SK-N-SH treated with all-trans-retinoic acid at 6 μM for 48 hours (cell line): ENCODE measurements at regions not wholly inside any gene's neighbourhood (a gene's known extent, or its start where the extent isn't known, plus 50 kb on each side); places are given as distances from the start of the nearest gene placed in this dataset.

Experiments
- ARNTL ChIP-seq: fragments of 450-650 bp; formaldehyde crosslinking; IDR thresholded peaks from 2 replicates; pipeline ENCODE4 v1.5.0; 2020; ENCODE audit warnings: low read depth, mild to moderate bottlenecking, moderate library complexity, borderline replicate concordance
- CSDC2 ChIP-seq: fragments of 250-450 bp; sonication (Bioruptor Pico); IDR thresholded peaks from 2 replicates; pipeline ENCODE4 v1.5.0; 2020; ENCODE audit warnings: mild to moderate bottlenecking, moderate library complexity
- GLIS3 ChIP-seq: fragments of 250-450 bp; sonication (Bioruptor Pico); IDR thresholded peaks from 2 replicates; pipeline ENCODE4 v1.5.0; 2020; ENCODE audit warnings: mild to moderate bottlenecking, moderate library complexity
- ISL1 ChIP-seq: fragments of 250-450 bp; sonication (Bioruptor Pico); IDR thresholded peaks from 2 replicates; pipeline ENCODE4 v2.1.2; 2022; ENCODE audit warnings: mild to moderate bottlenecking, moderate library complexity
- RARB ChIP-seq: fragments of 250-450 bp; sonication (Bioruptor Pico); IDR thresholded peaks from 2 replicates; pipeline ENCODE4 v1.8.0; 2021; ENCODE audit warnings: mild to moderate bottlenecking, moderate library complexity
- SNAI2 ChIP-seq: fragments of 250-450 bp; sonication (Bioruptor Pico); IDR thresholded peaks from 2 replicates; pipeline ENCODE4 v1.5.0; 2020; ENCODE audit warnings: mild to moderate bottlenecking, moderate library complexity
- TCF4 ChIP-seq: fragments of 250-450 bp; sonication (Bioruptor Pico); IDR thresholded peaks from 2 replicates; pipeline ENCODE4 v1.8.0; 2021; ENCODE audit warnings: mild to moderate bottlenecking, moderate library complexity, borderline replicate concordance
- ZC3H10 ChIP-seq: fragments of 250-450 bp; sonication (Bioruptor Pico); IDR thresholded peaks from 2 replicates; pipeline ENCODE4 v1.5.1; 2021; ENCODE audit warnings: mild to moderate bottlenecking, moderate library complexity
- ZFP3 ChIP-seq: fragments of 250-450 bp; sonication (Bioruptor Pico); IDR thresholded peaks from 2 replicates; pipeline ENCODE4 v1.5.0; 2020; ENCODE audit warnings: mild to moderate bottlenecking, moderate library complexity
- ZNF565 ChIP-seq: fragments of 450-650 bp; formaldehyde crosslinking; conservative IDR thresholded peaks from 2 replicates; pipeline ENCODE4 v1.5.0; 2020; ENCODE audit warnings: low read depth, mild to moderate bottlenecking, moderate library complexity
- ZNF70 ChIP-seq: fragments of 450-650 bp; formaldehyde crosslinking; IDR thresholded peaks from 2 replicates; pipeline ENCODE4 v1.5.0; 2020; ENCODE audit warnings: mild to moderate bottlenecking, moderate library complexity
- TF ChIP-seq, protein P1 (sequence below): fragments of 250-450 bp; sonication (Bioruptor Pico); IDR thresholded peaks from 2 replicates; pipeline ENCODE4 v1.5.1; 2021; ENCODE audit warnings: mild to moderate bottlenecking, moderate library complexity
- TF ChIP-seq, protein P2 (sequence below): fragments of 250-450 bp; sonication (Bioruptor Pico); IDR thresholded peaks from 2 replicates; pipeline ENCODE4 v1.8.0; 2020; ENCODE audit warnings: mild to moderate bottlenecking, moderate library complexity, borderline replicate concordance

DNA sequence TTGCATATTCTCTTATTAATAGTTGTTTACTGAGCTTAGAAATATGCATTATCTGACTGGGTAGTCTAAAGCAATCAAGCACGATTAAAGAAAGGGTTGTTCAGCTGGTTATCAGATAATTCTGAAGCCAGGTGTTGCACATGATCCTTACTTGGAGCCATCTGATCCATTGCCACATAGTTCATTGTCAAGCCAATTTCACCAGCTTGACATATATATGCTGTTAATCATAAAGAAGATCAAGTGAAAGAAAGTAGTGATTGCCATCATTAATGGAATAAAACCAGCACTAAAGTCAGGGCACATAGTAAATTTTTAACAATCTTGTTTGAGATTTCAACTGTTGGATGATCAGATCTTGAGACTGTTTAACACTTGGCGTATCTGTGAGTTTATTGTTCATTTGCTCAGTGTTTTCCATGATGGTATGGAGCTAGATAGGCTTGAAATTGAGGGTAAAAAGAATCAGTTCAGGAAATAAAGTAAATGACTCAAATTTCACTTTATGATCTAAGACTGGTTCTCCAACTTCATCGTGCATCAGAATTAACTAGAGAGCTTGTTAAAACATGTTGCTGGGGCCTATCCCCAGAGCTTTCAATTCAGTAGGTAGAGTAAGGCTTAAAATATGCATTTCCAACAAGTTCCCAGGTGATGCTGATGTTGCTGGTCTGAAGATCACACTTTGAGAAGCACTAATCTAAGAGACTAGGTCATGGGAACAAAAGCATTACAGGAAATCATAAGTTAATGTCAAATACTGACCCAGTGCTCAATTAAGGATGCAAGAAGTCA, 539.6 kb downstream of the SATB2 start:
- TF ChIP-seq ZC3H10 (CRISPR knock-in tag) (no peak), SNAI2 (CRISPR knock-in tag) (no peak), ARNTL (CRISPR knock-in tag) (no peak), ZFP3 (CRISPR knock-in tag) (no peak), ZNF565 (CRISPR knock-in tag) (no peak), ZNF70 (CRISPR knock-in tag) (no peak), CSDC2 (CRISPR knock-in tag) (no peak), TCF4 (CRISPR knock-in tag) (no peak), ISL1 (CRISPR knock-in tag) (no peak), GLIS3 (no peak), RARB (CRISPR knock-in tag) (no peak)
- TF ChIP-seq, protein P1, sequence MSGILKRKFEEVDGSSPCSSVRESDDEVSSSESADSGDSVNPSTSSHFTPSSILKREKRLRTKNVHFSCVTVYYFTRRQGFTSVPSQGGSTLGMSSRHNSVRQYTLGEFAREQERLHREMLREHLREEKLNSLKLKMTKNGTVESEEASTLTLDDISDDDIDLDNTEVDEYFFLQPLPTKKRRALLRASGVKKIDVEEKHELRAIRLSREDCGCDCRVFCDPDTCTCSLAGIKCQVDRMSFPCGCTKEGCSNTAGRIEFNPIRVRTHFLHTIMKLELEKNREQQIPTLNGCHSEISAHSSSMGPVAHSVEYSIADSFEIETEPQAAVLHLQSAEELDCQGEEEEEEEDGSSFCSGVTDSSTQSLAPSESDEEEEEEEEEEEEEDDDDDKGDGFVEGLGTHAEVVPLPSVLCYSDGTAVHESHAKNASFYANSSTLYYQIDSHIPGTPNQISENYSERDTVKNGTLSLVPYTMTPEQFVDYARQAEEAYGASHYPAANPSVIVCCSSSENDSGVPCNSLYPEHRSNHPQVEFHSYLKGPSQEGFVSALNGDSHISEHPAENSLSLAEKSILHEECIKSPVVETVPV = no peak
- TF ChIP-seq, protein P2, sequence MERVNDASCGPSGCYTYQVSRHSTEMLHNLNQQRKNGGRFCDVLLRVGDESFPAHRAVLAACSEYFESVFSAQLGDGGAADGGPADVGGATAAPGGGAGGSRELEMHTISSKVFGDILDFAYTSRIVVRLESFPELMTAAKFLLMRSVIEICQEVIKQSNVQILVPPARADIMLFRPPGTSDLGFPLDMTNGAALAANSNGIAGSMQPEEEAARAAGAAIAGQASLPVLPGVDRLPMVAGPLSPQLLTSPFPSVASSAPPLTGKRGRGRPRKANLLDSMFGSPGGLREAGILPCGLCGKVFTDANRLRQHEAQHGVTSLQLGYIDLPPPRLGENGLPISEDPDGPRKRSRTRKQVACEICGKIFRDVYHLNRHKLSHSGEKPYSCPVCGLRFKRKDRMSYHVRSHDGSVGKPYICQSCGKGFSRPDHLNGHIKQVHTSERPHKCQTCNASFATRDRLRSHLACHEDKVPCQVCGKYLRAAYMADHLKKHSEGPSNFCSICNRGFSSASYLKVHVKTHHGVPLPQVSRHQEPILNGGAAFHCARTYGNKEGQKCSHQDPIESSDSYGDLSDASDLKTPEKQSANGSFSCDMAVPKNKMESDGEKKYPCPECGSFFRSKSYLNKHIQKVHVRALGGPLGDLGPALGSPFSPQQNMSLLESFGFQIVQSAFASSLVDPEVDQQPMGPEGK = no peak
